Gastrocnemius medialis (tissue), 4 donors: ENCODE measurements at regions not wholly inside any gene's neighbourhood (a gene's known extent, or its start where the extent isn't known, plus 50 kb on each side); places are given as distances from the start of the nearest gene placed in this dataset.
"Not testable (repeated sequence)": the region's sequence is repeated elsewhere in the genome, so short reads cannot be mapped to it uniquely, and the experiment has no call there.

Experiments used
- ATAC-seq, 2 donors: fragments of 150-250 bp; one replicate each; pipeline ENCODE4 v1.9.1; 2016
- DNase-seq, 2 donors: peaks; one replicate each; pipeline ENCODE4 v3.0.0-alpha.2; 2019
- H3K27ac ChIP-seq, 4 donors: fragments of 200-600 bp; sonication (generic); 1 replicate in 1 of 4; 2 replicates in 3 of 4; pipeline ENCODE4 v1.5.1; 2016 to 2018; ENCODE audit warnings: mild to moderate bottlenecking in 2 of 4, moderate library complexity in 1 of 4
- H3K27me3 ChIP-seq, 3 donors: fragments of 200-600 bp; sonication (generic) in 2 of 3; 1 replicate in 1 of 3; 2 replicates in 2 of 3; pipeline versions ENCODE4 v1.5.1 to v1.6.0; 2016 to 2019; ENCODE audit warnings: mild to moderate bottlenecking in 1 of 3, moderate library complexity in 1 of 3
- H3K36me3 ChIP-seq, 2 donors: fragments of 200-600 bp; sonication (generic) in 1 of 2; one replicate each; pipeline ENCODE4 v1.5.1; 2017 to 2018
- H3K4me1 ChIP-seq, 2 donors: fragments of 200-600 bp; sonication (generic) in 1 of 2; one replicate each; pipeline ENCODE4 v1.5.1; 2016 to 2017; ENCODE audit warnings: mild to moderate bottlenecking in 2 of 2
- H3K4me3 ChIP-seq, 4 donors: fragments of 200-600 bp; sonication (generic) in 3 of 4; 1 replicate in 1 of 4; 2 replicates in 3 of 4; pipeline ENCODE4 v1.5.1; 2016 to 2019; ENCODE audit warnings: mild to moderate bottlenecking in 2 of 4
- H3K9me3 ChIP-seq, 3 donors: fragments of 200-600 bp; sonication (generic) in 2 of 3; 1 replicate in 1 of 3; 2 replicates in 2 of 3; pipeline ENCODE4 v1.5.1; 2016 to 2019
- POLR2A ChIP-seq, 2 donors: fragments of 450-650 bp; IDR thresholded peaks; one replicate each; pipeline ENCODE4 v1.6.1; 2017; ENCODE audit warnings: antibody characterized with exemption in 2 of 2, mild to moderate bottlenecking in 2 of 2, moderate library complexity in 2 of 2
- in situ Hi-C, 4 donors: fragments of 200-750 bp; cut with MboI; loops; one replicate each; pipeline versions ENCODE4 v1.15.0 to v1.8.0; 2017; ENCODE audit warnings: low sequenced_read_pairs in 4 of 4
- intact Hi-C: fragments of 100-400 bp; cut with DNase I; formaldehyde crosslinking; loops from one replicate; pipeline ENCODE4 v1.15.1; 2023; ENCODE audit warnings: low total_unique reads
- TF ChIP-seq, protein P1 (sequence below), 5 experiments: fragments of 450-650 bp in 3 of 5; fragments of 200-600 bp in 2 of 5; sonication (generic) in 2 of 5; IDR thresholded peaks in 4 of 5; conservative IDR thresholded peaks in 1 of 5; 1 replicate in 4 of 5; 2 replicates in 1 of 5; pipeline ENCODE4 v1.5.1; 2016 to 2019; ENCODE audit warnings: antibody characterized with exemption in 5 of 5, mild to moderate bottlenecking in 3 of 5, moderate library complexity in 3 of 5

DNA sequence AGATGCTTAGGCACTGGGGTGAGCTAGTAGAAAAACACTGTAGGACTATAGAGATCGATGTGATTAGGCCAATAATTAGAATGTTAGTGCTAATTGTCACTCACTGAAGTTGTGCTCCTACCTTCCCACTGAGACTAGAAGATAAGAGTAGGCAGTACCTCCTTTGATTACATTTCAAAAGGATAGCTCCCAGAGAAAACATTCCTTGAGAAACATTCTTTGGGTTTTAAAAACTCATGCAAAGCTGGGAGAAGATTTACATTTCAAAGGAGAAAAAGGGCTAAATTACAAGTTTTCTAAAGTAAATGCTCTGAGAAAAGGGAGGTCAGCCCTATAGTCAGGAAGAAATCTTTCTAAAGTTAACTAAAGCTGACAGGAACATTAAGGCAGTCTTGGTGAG is 860.3 kb upstream of the NDST4 start:
- TF ChIP-seq, protein P1, sequence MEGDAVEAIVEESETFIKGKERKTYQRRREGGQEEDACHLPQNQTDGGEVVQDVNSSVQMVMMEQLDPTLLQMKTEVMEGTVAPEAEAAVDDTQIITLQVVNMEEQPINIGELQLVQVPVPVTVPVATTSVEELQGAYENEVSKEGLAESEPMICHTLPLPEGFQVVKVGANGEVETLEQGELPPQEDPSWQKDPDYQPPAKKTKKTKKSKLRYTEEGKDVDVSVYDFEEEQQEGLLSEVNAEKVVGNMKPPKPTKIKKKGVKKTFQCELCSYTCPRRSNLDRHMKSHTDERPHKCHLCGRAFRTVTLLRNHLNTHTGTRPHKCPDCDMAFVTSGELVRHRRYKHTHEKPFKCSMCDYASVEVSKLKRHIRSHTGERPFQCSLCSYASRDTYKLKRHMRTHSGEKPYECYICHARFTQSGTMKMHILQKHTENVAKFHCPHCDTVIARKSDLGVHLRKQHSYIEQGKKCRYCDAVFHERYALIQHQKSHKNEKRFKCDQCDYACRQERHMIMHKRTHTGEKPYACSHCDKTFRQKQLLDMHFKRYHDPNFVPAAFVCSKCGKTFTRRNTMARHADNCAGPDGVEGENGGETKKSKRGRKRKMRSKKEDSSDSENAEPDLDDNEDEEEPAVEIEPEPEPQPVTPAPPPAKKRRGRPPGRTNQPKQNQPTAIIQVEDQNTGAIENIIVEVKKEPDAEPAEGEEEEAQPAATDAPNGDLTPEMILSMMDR (IDR thresholded peaks at IDR 0.05 in 4 of 5, conservative IDR thresholded peaks at IDR 0.05 in 1 of 5): no peak
- TF ChIP-seq POLR2A (IDR thresholded peaks at IDR 0.05): no peak
- DNase-seq (no peak), ATAC-seq (no peak)
- H3K36me3 ChIP-seq: no peaks in the 10 kb centered on the region
- no peak overlapping the region for H3K27ac ChIP-seq
- intact Hi-C loops (no loop called here), in situ Hi-C loops (no loop called here)
- H3K9me3 ChIP-seq: no peaks in the 10 kb centered on the region
- no peaks in the 10 kb centered on the region for H3K4me1 ChIP-seq
- no peak overlapping the region for H3K4me3 ChIP-seq
- H3K27me3 ChIP-seq: no peaks in the 10 kb centered on the region

DNA sequence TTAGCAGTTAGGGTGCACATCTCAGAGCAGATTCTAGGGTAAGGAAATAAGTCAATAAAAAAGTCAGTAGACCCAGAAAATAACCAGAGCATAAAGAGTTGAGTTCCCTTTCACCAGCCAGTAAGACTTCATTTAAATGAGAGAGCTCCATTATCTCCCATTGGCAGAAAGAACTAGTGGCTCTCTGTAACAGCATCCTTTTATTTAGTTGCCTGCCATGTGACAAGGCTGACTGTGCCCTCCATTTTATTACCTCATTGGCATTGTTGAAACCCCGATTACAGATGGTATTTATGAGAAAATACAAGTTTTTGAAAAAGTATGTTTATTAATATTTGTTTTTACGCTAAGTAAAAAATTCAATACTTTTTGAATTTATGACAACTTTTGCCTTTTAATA is 859.5 kb upstream of the NDST4 start:
- no peak for DNase-seq
- H3K27me3 ChIP-seq: no peaks in the 10 kb centered on the region
- no peaks in the 10 kb centered on the region for H3K9me3 ChIP-seq
- in situ Hi-C loops: no loop called here
- intact Hi-C loops: no loop called here
- no peak for ATAC-seq
- no peaks in the 10 kb centered on the region for H3K4me1 ChIP-seq
- no peak for TF ChIP-seq POLR2A (IDR thresholded peaks at IDR 0.05)
- TF ChIP-seq, protein P1 (IDR thresholded peaks at IDR 0.05 in 4 of 5, conservative IDR thresholded peaks at IDR 0.05 in 1 of 5): no peak
- H3K27ac ChIP-seq: no peak overlapping the region
- H3K36me3 ChIP-seq: no peaks in the 10 kb centered on the region
- no peak overlapping the region for H3K4me3 ChIP-seq

DNA sequence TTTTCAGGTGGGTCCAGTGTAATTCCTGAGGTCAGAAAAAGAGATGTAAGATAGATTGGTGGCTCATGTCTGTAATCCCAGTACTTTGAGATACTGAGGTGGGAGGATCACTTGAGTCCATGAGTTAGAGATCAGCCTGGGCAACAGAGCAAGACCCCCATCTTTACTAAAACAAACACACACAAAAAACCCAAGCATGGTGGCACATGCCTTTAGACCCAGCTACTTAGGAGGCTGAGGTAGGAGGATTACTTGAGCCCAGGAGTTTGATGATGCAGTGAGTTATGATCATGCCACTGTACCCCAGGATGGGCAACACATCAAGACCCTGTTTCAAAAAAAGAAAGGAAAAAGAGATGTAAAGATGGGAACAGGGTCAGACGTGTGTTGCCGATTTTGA is 857.4 kb upstream of the NDST4 start:
- TF ChIP-seq, protein P1 (IDR thresholded peaks at IDR 0.05 in 4 of 5, conservative IDR thresholded peaks at IDR 0.05 in 1 of 5): no peak
- TF ChIP-seq POLR2A (IDR thresholded peaks at IDR 0.05): no peak
- DNase-seq (no peak), ATAC-seq (no peak)
- no peaks in the 10 kb centered on the region for H3K9me3 ChIP-seq
- H3K4me3 ChIP-seq: no peak overlapping the region
- H3K27me3 ChIP-seq: no peaks in the 10 kb centered on the region
- H3K27ac ChIP-seq: no peak overlapping the region
- no peaks in the 10 kb centered on the region for H3K36me3 ChIP-seq
- no peaks in the 10 kb centered on the region for H3K4me1 ChIP-seq
- in situ Hi-C loops: no loop called here
- intact Hi-C loops: no loop called here

DNA sequence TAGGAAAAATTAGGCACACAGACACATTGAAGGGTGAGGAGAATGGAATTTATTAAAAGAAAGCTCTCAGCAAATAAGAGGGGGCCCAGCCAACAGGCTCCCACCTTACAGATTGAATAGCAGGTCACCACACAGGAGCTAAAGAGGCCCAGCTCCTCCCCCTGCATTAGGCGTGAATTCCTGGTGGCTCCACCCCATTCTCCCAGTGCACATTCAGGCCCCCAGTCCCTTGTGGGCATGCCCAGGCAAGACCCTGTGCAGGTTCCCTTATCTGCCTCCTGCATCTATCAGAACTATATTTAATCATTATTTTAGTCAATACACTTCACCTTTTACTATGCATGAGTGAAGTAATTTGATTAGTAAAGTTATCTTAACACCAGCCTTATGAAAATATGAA is 856.3 kb upstream of the NDST4 start:
- Histone ChIP-seq H3K27ac (no peak overlapping the region), H3K9me3 (no peaks in the 10 kb centered on the region), H3K27me3 (no peaks in the 10 kb centered on the region), H3K4me1 (no peaks in the 10 kb centered on the region), H3K36me3 (no peaks in the 10 kb centered on the region), H3K4me3 (no peak overlapping the region)
- ATAC-seq: no peak
- no peak for DNase-seq
- in situ Hi-C loops (no loop called here), intact Hi-C loops (no loop called here)
- TF ChIP-seq, protein P1 (IDR thresholded peaks at IDR 0.05 in 4 of 5, conservative IDR thresholded peaks at IDR 0.05 in 1 of 5): no peak
- TF ChIP-seq POLR2A (IDR thresholded peaks at IDR 0.05): no peak

DNA sequence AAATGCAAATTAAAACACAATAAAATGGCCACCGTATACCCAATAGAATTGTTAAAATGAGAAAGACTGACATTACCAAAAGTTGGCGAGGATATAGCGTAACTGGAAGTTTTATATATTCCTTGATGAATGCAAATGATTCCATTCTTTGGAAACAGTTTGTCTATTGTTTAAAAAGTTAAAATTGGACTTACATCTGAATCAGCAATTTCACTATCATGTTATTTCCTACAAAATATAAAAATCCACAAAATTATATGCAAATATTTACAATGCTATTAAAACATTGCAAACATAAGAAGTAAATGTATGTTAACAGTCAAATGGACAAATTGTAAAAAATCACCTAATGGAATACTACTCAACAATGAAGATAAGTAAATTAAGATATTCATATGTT is 852.2 kb upstream of the NDST4 start:
- in situ Hi-C loops: no loop called here
- intact Hi-C loops: no loop called here
- TF ChIP-seq, protein P1 (IDR thresholded peaks at IDR 0.05 in 4 of 5, conservative IDR thresholded peaks at IDR 0.05 in 1 of 5): no peak
- TF ChIP-seq POLR2A (IDR thresholded peaks at IDR 0.05): no peak

DNA sequence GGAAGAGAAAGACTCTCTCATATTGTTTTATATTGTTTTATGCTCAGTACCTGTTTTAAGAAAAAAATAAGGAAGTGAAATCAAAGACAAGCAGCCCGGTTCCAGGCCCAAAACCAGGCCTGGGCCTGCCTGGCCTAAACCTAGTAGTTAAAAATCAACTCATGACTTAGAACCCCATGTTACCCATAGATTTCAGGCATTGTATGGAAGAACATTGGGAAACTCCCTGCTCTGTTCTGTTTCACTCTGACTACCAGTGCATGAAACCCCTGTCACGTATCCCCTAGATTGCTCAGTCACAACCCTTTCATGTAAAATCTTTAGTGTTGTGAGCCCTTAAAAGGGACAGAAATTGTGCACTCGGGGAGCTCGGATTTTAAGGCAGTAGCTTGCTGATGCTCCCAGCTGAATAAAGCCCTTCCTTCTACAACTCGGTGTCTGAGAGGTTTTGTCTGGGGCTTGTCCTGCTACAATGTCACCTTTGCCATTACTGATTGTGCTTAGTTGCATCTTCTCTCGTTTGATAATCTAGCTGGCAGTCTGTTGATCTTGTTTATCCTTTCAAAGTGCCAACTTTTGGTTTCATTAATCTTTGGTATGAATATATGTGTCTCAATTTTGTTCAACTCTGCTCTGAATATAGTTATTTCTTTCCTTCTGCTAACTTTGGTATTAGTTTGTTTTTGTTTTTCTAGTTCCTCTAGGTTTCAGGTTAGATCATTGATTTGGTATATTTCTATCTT is 842.8 kb upstream of the NDST4 start:
- H3K4me1 ChIP-seq, ATAC-seq, DNase-seq, H3K9me3 ChIP-seq, in situ Hi-C loops, intact Hi-C loops, H3K36me3 ChIP-seq, H3K27me3 ChIP-seq, H3K27ac ChIP-seq, H3K4me3 ChIP-seq: not testable (repeated sequence)

More for the DNA sequence above, 852.2 kb upstream of the NDST4 start:
- Histone ChIP-seq H3K4me3 (no peak overlapping the region), H3K9me3 (no peaks in the 10 kb centered on the region), H3K27ac (no peak overlapping the region), H3K36me3 (no peaks in the 10 kb centered on the region), H3K4me1 (no peaks in the 10 kb centered on the region), H3K27me3 (no peaks in the 10 kb centered on the region)
- no peak for DNase-seq
- ATAC-seq: no peak
